SK-N-MC (cell line): ENCODE measurements at regions not wholly inside any gene's neighbourhood (a gene's known extent, or its start where the extent isn't known, plus 50 kb on each side); places are given as distances from the start of the nearest gene placed in this dataset.

Experiments
- EZH2 ChIP-seq: fragments of 200-600 bp; sonication (generic); IDR thresholded peaks from one replicate; pipeline ENCODE4 v1.6.1; 2017; ENCODE audit warnings: antibody characterized with exemption
- POLR2AphosphoS5 ChIP-seq: IDR thresholded peaks from 2 replicates; pipeline ENCODE4 v1.6.1; 2012; ENCODE audit warnings: mild to moderate bottlenecking, low read depth, low read length, borderline replicate concordance

- TF ChIP-seq EZH2, result no peak
- TF ChIP-seq POLR2AphosphoS5, result no peak
Measured at GRCh38 chr15:66646308-66646707, 55.7 kb upstream of the SMAD6 start.
